ENCODE measurements at regions not wholly inside any gene's neighbourhood (a gene's known extent, or its start where the extent isn't known, plus 50 kb on each side); places are given as distances from the start of the nearest gene placed in this dataset.
A peak's percentile ranks its signal among the peaks of the same experiment; 100 is the strongest.

DNA sequence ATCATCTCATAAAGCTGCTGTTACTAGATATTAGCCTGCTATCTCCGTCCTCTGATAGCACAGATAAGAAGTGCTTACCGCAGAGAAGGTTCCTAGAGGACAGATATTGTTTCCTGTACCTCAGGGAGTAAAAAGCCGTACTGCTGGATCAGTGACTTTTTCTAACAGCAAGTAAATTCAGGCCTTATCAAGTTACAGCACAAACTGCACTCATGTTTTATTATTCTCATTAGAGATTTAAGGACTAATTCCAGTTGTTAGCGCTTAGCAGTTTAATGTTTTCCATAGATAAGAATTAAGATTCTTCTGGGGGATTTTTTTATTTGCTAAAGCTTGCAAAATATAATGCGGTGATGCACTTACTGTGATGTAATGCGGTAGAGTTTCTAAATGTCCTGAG is 119.0 kb upstream of the OBI1 start (continued):
- no peak for TF ChIP-seq ZNF549 (tag by site-specific recombination; IDR thresholded peaks at IDR 0.05)
- no peak for TF ChIP-seq ZNF621 (tag by site-specific recombination; IDR thresholded peaks at IDR 0.05)
- TF ChIP-seq ZNF426 (tag by site-specific recombination; IDR thresholded peaks at IDR 0.05), result no peak
- TF ChIP-seq, protein P1, sequence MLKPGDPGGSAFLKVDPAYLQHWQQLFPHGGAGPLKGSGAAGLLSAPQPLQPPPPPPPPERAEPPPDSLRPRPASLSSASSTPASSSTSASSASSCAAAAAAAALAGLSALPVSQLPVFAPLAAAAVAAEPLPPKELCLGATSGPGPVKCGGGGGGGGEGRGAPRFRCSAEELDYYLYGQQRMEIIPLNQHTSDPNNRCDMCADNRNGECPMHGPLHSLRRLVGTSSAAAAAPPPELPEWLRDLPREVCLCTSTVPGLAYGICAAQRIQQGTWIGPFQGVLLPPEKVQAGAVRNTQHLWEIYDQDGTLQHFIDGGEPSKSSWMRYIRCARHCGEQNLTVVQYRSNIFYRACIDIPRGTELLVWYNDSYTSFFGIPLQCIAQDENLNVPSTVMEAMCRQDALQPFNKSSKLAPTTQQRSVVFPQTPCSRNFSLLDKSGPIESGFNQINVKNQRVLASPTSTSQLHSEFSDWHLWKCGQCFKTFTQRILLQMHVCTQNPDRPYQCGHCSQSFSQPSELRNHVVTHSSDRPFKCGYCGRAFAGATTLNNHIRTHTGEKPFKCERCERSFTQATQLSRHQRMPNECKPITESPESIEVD (tag by site-specific recombination; IDR thresholded peaks at IDR 0.05), result peak; percentile 84
- TF ChIP-seq ZNF510 (tag by site-specific recombination; IDR thresholded peaks at IDR 0.05; ENCODE audit: insufficient replicate concordance), result no peak
- TF ChIP-seq ZNF571 (tag by site-specific recombination; IDR thresholded peaks at IDR 0.05), result no peak
- no peak for TF ChIP-seq GLI4 (tag by site-specific recombination; IDR thresholded peaks at IDR 0.05)
- no peak for TF ChIP-seq ZNF211 (tag by site-specific recombination; IDR thresholded peaks at IDR 0.05; ENCODE audit: low read depth)
- no peak for TF ChIP-seq ZNF521 (tag by site-specific recombination; IDR thresholded peaks at IDR 0.05)
- TF ChIP-seq ZNF664 (tag by site-specific recombination; IDR thresholded peaks at IDR 0.05), result no peak
- TF ChIP-seq ZNF837 (tag by site-specific recombination; IDR thresholded peaks at IDR 0.05), result no peak
- no peak for TF ChIP-seq ZNF626 (tag by site-specific recombination; IDR thresholded peaks at IDR 0.05)
- no peak for TF ChIP-seq ZNF433 (tag by site-specific recombination; IDR thresholded peaks at IDR 0.05; ENCODE audit: low read depth)
- no peak for TF ChIP-seq ZFP41 (tag by site-specific recombination; IDR thresholded peaks at IDR 0.05; ENCODE audit: borderline replicate concordance)
- no peak for TF ChIP-seq ZNF311 (tag by site-specific recombination; IDR thresholded peaks at IDR 0.05; ENCODE audit: borderline replicate concordance)
- no peak for TF ChIP-seq ZNF324 (tag by site-specific recombination; IDR thresholded peaks at IDR 0.05)
- no peak for TF ChIP-seq ZNF175 (tag by site-specific recombination; IDR thresholded peaks at IDR 0.05)
- TF ChIP-seq PRDM10 (tag by site-specific recombination; IDR thresholded peaks at IDR 0.05), result no peak
- no peak for TF ChIP-seq ZNF302 (tag by site-specific recombination; IDR thresholded peaks at IDR 0.05; ENCODE audit: low read depth)
- TF ChIP-seq TSHZ1 (tag by site-specific recombination; IDR thresholded peaks at IDR 0.05; ENCODE audit: borderline replicate concordance), result no peak
- no peak for TF ChIP-seq ZEB2 (tag by site-specific recombination; IDR thresholded peaks at IDR 0.05)
- 0 out of 2 replicates have a peak, but pooled peaks have one; percentile 24 for TF ChIP-seq KLF8 (tag by site-specific recombination; IDR thresholded peaks at IDR 0.05)
- no peak for TF ChIP-seq ZNF670 (tag by site-specific recombination; IDR thresholded peaks at IDR 0.05; ENCODE audit: low read depth)
- TF ChIP-seq ZNF561 (tag by site-specific recombination; IDR thresholded peaks at IDR 0.05; ENCODE audit: borderline replicate concordance), result 0 out of 2 replicates have a peak, but pooled peaks have one; percentile 27
- TF ChIP-seq, protein P2, sequence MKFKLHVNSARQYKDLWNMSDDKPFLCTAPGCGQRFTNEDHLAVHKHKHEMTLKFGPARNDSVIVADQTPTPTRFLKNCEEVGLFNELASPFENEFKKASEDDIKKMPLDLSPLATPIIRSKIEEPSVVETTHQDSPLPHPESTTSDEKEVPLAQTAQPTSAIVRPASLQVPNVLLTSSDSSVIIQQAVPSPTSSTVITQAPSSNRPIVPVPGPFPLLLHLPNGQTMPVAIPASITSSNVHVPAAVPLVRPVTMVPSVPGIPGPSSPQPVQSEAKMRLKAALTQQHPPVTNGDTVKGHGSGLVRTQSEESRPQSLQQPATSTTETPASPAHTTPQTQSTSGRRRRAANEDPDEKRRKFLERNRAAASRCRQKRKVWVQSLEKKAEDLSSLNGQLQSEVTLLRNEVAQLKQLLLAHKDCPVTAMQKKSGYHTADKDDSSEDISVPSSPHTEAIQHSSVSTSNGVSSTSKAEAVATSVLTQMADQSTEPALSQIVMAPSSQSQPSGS (tag by site-specific recombination; IDR thresholded peaks at IDR 0.05; ENCODE audit: low read depth), result peak; percentile 35; the same call in 1 of the 2 replicates
- no peak for TF ChIP-seq ZNF704 (tag by site-specific recombination; IDR thresholded peaks at IDR 0.05)
- TF ChIP-seq SCRT1 (tag by site-specific recombination; IDR thresholded peaks at IDR 0.05; ENCODE audit: borderline replicate concordance), result no peak
